ENCODE measurements at regions not wholly inside any gene's neighbourhood (a gene's known extent, or its start where the extent isn't known, plus 50 kb on each side); places are given as distances from the start of the nearest gene placed in this dataset.

GRCh38 chr9:135252980-135253304, 165.5 kb downstream of the OLFM1 start:
- ATAC-seq (no peak), DNase-seq (no peak)

GRCh38 chr9:135253305-135254004, 166.0 kb downstream of the OLFM1 start:
- no peak for ATAC-seq

GRCh38 chr9:135254176-135255032, 166.9 kb downstream of the OLFM1 start:
- DNase-seq (no peak), ATAC-seq (no peak)

More at GRCh38 chr9:135253305-135254004, 166.0 kb downstream of the OLFM1 start:
- no peak for DNase-seq

- no peak for DNase-seq
- ATAC-seq = no peak
Observed at GRCh38 chr9:135255033-135255840, 167.8 kb downstream of the OLFM1 start.

GRCh38 chr9:135255841-135256580, 168.5 kb downstream of the OLFM1 start:
- ATAC-seq = no peak
- no peak for DNase-seq

- no peak for ATAC-seq
- DNase-seq = no peak
Observed at GRCh38 chr9:135256581-135257354, 169.3 kb downstream of the OLFM1 start.

GRCh38 chr9:135258461-135258860, 171.0 kb downstream of the OLFM1 start:
- ATAC-seq = no peak
- DNase-seq = no peak

- DNase-seq (no peak), ATAC-seq (no peak)
Observed at GRCh38 chr9:135259273-135259672, 171.8 kb downstream of the OLFM1 start.

- DNase-seq = no peak
- no peak for ATAC-seq
Observed at GRCh38 chr9:135260221-135261180, 173.0 kb downstream of the OLFM1 start.

- no peak for ATAC-seq
- DNase-seq = no peak
Observed at GRCh38 chr9:135262248-135262647, 174.8 kb downstream of the OLFM1 start.

GRCh38 chr9:135263511-135263910, 176.0 kb downstream of the OLFM1 start:
- no peak for ATAC-seq
- no peak for DNase-seq

- no peak for ATAC-seq
- DNase-seq = no peak
Observed at GRCh38 chr9:135265931-135266330, 178.5 kb downstream of the OLFM1 start.

GRCh38 chr9:135267191-135267809, 179.8 kb downstream of the OLFM1 start:
- DNase-seq (no peak), ATAC-seq (no peak)

- DNase-seq = no peak
- no peak for ATAC-seq
Observed at GRCh38 chr9:135268031-135268430, 180.6 kb downstream of the OLFM1 start.

GRCh38 chr9:135268981-135269380, 181.5 kb downstream of the OLFM1 start:
- ATAC-seq (no peak), DNase-seq (no peak)

GRCh38 chr9:135269912-135270830, 182.7 kb downstream of the OLFM1 start:
- DNase-seq (no peak), ATAC-seq (no peak)

- DNase-seq = no peak
- ATAC-seq = no peak
Observed at GRCh38 chr9:135271425-135271824, 184.0 kb downstream of the OLFM1 start.

- ATAC-seq (no peak), DNase-seq (no peak)
Observed at GRCh38 chr9:135272608-135273007, 185.1 kb downstream of the OLFM1 start.

GRCh38 chr9:135273008-135273407, 185.5 kb downstream of the OLFM1 start:
- DNase-seq (no peak), ATAC-seq (no peak)

All from stimulated activated naive CD8-positive, alpha-beta T cell treated with anti-CD3 and anti-CD28 coated beads, Interleukin-15, Interleukin-2, amounts not matched to agents 100 U/mL and 50 U/mL, for 24 hours (primary cell).